Keratinocyte (primary cell): ENCODE measurements at regions not wholly inside any gene's neighbourhood (a gene's known extent, or its start where the extent isn't known, plus 50 kb on each side); places are given as distances from the start of the nearest gene placed in this dataset.

Experiments used
- DNase-seq: peaks from one replicate; pipeline ENCODE4 v3.0.0-alpha.2; 2011; ENCODE audit warnings: low read depth, missing footprints, low spot score
- FAIRE-seq: peaks from 2 replicates; lab custom pipeline; 2011; peaks lifted over from hg19 to GRCh38; lab: Jason Lieb, UNC
- H2AFZ ChIP-seq: 2 replicates; pipeline ENCODE4 v1.6.0; 2012; ENCODE audit warnings: low read length, control low read depth, inconsistent platforms; ENCODE audit not compliant: control insufficient read depth
- H3K27ac ChIP-seq: 2 replicates; pipeline ENCODE4 v1.5.1; 2011; ENCODE audit warnings: low read length; ENCODE audit not compliant: control insufficient read depth, insufficient read depth
- H3K27me3 ChIP-seq: 3 replicates; pipeline ENCODE4 v1.6.0; 2011; ENCODE audit warnings: low read length; ENCODE audit not compliant: control insufficient read depth, insufficient read depth; ENCODE audit errors: extremely low read depth
- H3K36me3 ChIP-seq, 2 experiments: 2 replicates in 1 of 2; 3 replicates in 1 of 2; pipeline ENCODE4 v1.5.1; 2011; ENCODE audit warnings: low read length in 2 of 2, mild to moderate bottlenecking in 1 of 2; ENCODE audit not compliant: control insufficient read depth in 2 of 2, insufficient read depth in 2 of 2; ENCODE audit errors: extremely low read depth in 1 of 2
- H3K4me1 ChIP-seq: 3 replicates; pipeline ENCODE4 v1.5.1; 2011; ENCODE audit warnings: low read length; ENCODE audit not compliant: control insufficient read depth, insufficient read depth; ENCODE audit errors: extremely low read depth
- H3K4me2 ChIP-seq: 3 replicates; pipeline ENCODE4 v1.6.0; 2011; ENCODE audit warnings: low read depth, low read length; ENCODE audit not compliant: control insufficient read depth, insufficient read depth; ENCODE audit errors: extremely low read depth
- H3K4me3 ChIP-seq, 3 experiments: fragments of 200-600 bp in 1 of 3; sonication (generic) in 1 of 3; 2 replicates in 2 of 3; 3 replicates in 1 of 3; pipeline ENCODE4 v1.5.1; 2011 to 2016; ENCODE audit warnings: low read length in 3 of 3, mild to moderate bottlenecking in 3 of 3, control low read depth in 2 of 3, inconsistent platforms in 1 of 3, low read depth in 1 of 3, mixed read lengths in 1 of 3, mixed run types in 1 of 3, moderate library complexity in 1 of 3; ENCODE audit not compliant: control insufficient read depth in 2 of 3, insufficient read depth in 2 of 3; ENCODE audit errors: extremely low read depth in 1 of 3
- H3K79me2 ChIP-seq: 2 replicates; pipeline ENCODE4 v1.6.0; 2012; ENCODE audit warnings: low read length; ENCODE audit not compliant: control insufficient read depth, insufficient read depth
- H3K9ac ChIP-seq: 3 replicates; pipeline ENCODE4 v1.6.0; 2011; ENCODE audit warnings: low read length; ENCODE audit not compliant: control insufficient read depth, insufficient read depth; ENCODE audit errors: extremely low read depth
- H3K9me1 ChIP-seq: 3 replicates; pipeline ENCODE4 v1.6.0; 2011; ENCODE audit warnings: low read length; ENCODE audit not compliant: control insufficient read depth, insufficient read depth; ENCODE audit errors: extremely low read depth
- H3K9me3 ChIP-seq: 2 replicates; pipeline ENCODE4 v1.5.1; 2012; ENCODE audit warnings: low read depth, low read length; ENCODE audit not compliant: control insufficient read depth
- H4K20me1 ChIP-seq: 3 replicates; pipeline ENCODE4 v1.6.0; 2011; ENCODE audit warnings: low read length; ENCODE audit not compliant: control insufficient read depth, insufficient read depth; ENCODE audit errors: extremely low read depth
- CTCF ChIP-seq, 3 experiments: IDR thresholded peaks in 1 of 3; conservative IDR thresholded peaks in 1 of 3; optimal IDR thresholded peaks in 1 of 3; 2 replicates in 2 of 3; 3 replicates in 1 of 3; pipeline versions ENCODE3 to v1.5.1; 2011; ENCODE audit warnings: low read length in 3 of 3, mild to moderate bottlenecking in 3 of 3, moderate library complexity in 2 of 3, control low read depth in 1 of 3, inconsistent platforms in 1 of 3; ENCODE audit not compliant: insufficient read depth in 2 of 3; ENCODE audit errors: extremely low read depth in 1 of 3
- EZH2 ChIP-seq: IDR thresholded peaks from one replicate; pipeline ENCODE4 v1.6.1; 2012; ENCODE audit warnings: inconsistent platforms, mild to moderate bottlenecking, low read length, moderate library complexity
- dilution Hi-C: fragments of 300-500 bp; cut with MboI; formaldehyde crosslinking; loops from one replicate; pipeline ENCODE4 v1.7.0; 2020; ENCODE audit warnings: low sequenced_read_pairs; ENCODE audit not compliant: extremely low pct_ligation_motif_present
- small RNA-seq, 3 experiments: library from RNA; depleted of rRNA; stranded (forward); fragments of <200 nt; gene quantifications; one replicate each; pipeline ENCODE3, GENCODE V24; 2012; ENCODE audit warnings: low read depth in 3 of 3, low replicate concordance in 1 of 3; ENCODE audit not compliant: insufficient read length in 3 of 3

GRCh38 chr4:79467246-79467932 is 59.4 kb upstream of the GK2 start:
- TF ChIP-seq EZH2 (no peak), CTCF (optimal IDR thresholded peaks at IDR 0.05 in 1 of 3, IDR thresholded peaks at IDR 0.05 in 1 of 3, conservative IDR thresholded peaks at IDR 0.05 in 1 of 3; ENCODE audit: extremely low read depth in 1 of 3, insufficient read depth in 2 of 3, low read length in 3 of 3) (no peak)
- no peak for DNase-seq
- no peak overlapping the region for H3K27ac ChIP-seq
- H3K4me3 ChIP-seq, result no peak overlapping the region
- H3K36me3 ChIP-seq, result no peaks in the 10 kb centered on the region
- no peak overlapping the region for H3K9ac ChIP-seq
- FAIRE-seq, result no peak
- H3K27me3 ChIP-seq, result no peaks in the 10 kb centered on the region
- no peak overlapping the region for H3K4me2 ChIP-seq
- no peaks in the 10 kb centered on the region for H3K79me2 ChIP-seq
- H3K4me1 ChIP-seq, result no peaks in the 10 kb centered on the region
- dilution Hi-C loops, result no loop called here
- H2AFZ ChIP-seq, result no peak overlapping the region
- no peaks in the 10 kb centered on the region for H3K9me1 ChIP-seq
- no peaks in the 10 kb centered on the region for H3K9me3 ChIP-seq
- H4K20me1 ChIP-seq, result no peaks in the 10 kb centered on the region

GRCh38 chr4:79466621-79467020 is 58.6 kb upstream of the GK2 start:
- H3K9ac ChIP-seq, result no peak overlapping the region
- no peaks in the 10 kb centered on the region for H4K20me1 ChIP-seq
- H3K4me1 ChIP-seq, result no peaks in the 10 kb centered on the region
- no peaks in the 10 kb centered on the region for H3K9me1 ChIP-seq
- H3K4me3 ChIP-seq, result no peak overlapping the region
- dilution Hi-C loops, result no loop called here
- H3K4me2 ChIP-seq, result no peak overlapping the region
- H3K27ac ChIP-seq, result no peak overlapping the region
- DNase-seq, result no peak
- no peak for TF ChIP-seq CTCF (optimal IDR thresholded peaks at IDR 0.05 in 1 of 3, IDR thresholded peaks at IDR 0.05 in 1 of 3, conservative IDR thresholded peaks at IDR 0.05 in 1 of 3; ENCODE audit: extremely low read depth in 1 of 3, insufficient read depth in 2 of 3, low read length in 3 of 3)
- no peak for TF ChIP-seq EZH2
- FAIRE-seq, result no peak
- no peak overlapping the region for H2AFZ ChIP-seq
- no peaks in the 10 kb centered on the region for H3K9me3 ChIP-seq
- H3K27me3 ChIP-seq, result no peaks in the 10 kb centered on the region
- no peaks in the 10 kb centered on the region for H3K36me3 ChIP-seq
- no peaks in the 10 kb centered on the region for H3K79me2 ChIP-seq

Small RNA genes lying in the stretch of these regions (small RNA-seq; reads per million reads assigned to genes)
- gene RF00072, result 0 reads per million in 3 experiments
